PC-9 (cell line): ENCODE measurements at regions not wholly inside any gene's neighbourhood (a gene's known extent, or its start where the extent isn't known, plus 50 kb on each side); places are given as distances from the start of the nearest gene placed in this dataset.
A peak's percentile ranks its signal among the peaks of the same experiment; 100 is the strongest.

Experiments
- BruUV-seq: library from RNA; stranded (reverse); fragments of 400-500 nt; replicated peaks from 2 replicates; lab custom pipeline; 2021; lab: Mats Ljungman, UMichigan
- CTCF ChIA-PET: fragments of 300-600 bp; sonication (Branson Sonifier 250); formaldehyde crosslinking; loops from one replicate; lab custom pipeline; 2022; ENCODE audit warnings: antibody characterized with exemption; lab: Charles Lee
- POLR2A ChIA-PET: fragments of 300-600 bp; sonication (Branson Sonifier 250); formaldehyde crosslinking; loops from one replicate; lab custom pipeline; 2022; ENCODE audit warnings: antibody characterized with exemption; ENCODE audit not compliant: unreplicated experiment; lab: Charles Lee
- DNase-seq, 2 experiments: peaks; one replicate each; pipeline versions ENCODE4 v3.0.0 to v3.0.0-alpha.2; 2015 to 2022; ENCODE audit warnings: mixed read lengths in 1 of 2
- H2AFZ ChIP-seq: fragments of 200-600 bp; sonication (generic); 2 replicates; pipeline ENCODE4 v1.8.1; 2017; ENCODE audit warnings: antibody characterized with exemption
- H3F3A ChIP-seq: fragments of 200-600 bp; sonication (generic); 2 replicates; pipeline ENCODE4 v1.8.1; 2017; ENCODE audit warnings: antibody characterized with exemption, mild to moderate bottlenecking, low read depth; ENCODE audit not compliant: insufficient read depth
- H3K27ac ChIP-seq: fragments of 200-600 bp; sonication (generic); 2 replicates; pipeline ENCODE4 v1.6.1; 2016; ENCODE audit warnings: mixed run types
- H3K27me3 ChIP-seq: fragments of 200-600 bp; sonication (generic); 2 replicates; pipeline ENCODE4 v1.6.1; 2016; ENCODE audit warnings: low read depth, mixed run types; ENCODE audit not compliant: insufficient read depth
- H3K36me3 ChIP-seq: fragments of 200-600 bp; sonication (generic); 2 replicates; pipeline ENCODE4 v1.6.1; 2016; ENCODE audit warnings: low read depth, mixed run types
- H3K4me1 ChIP-seq: fragments of 200-600 bp; sonication (generic); replicated peaks from 2 replicates; pipeline ENCODE4 v1.6.1; 2016; ENCODE audit warnings: mixed run types; ENCODE audit not compliant: insufficient read depth
- H3K4me2 ChIP-seq: fragments of 200-600 bp; sonication (generic); 2 replicates; pipeline ENCODE4 v1.6.1; 2017; ENCODE audit warnings: mixed run types
- H3K4me3 ChIP-seq: fragments of 200-600 bp; sonication (generic); 2 replicates; pipeline ENCODE4 v1.6.1; 2016; ENCODE audit warnings: mixed run types
- H3K79me2 ChIP-seq: fragments of 200-600 bp; sonication (generic); 2 replicates; pipeline ENCODE4 v1.6.1; 2017; ENCODE audit warnings: low read depth, mixed run types
- H3K9me2 ChIP-seq: fragments of 200-600 bp; sonication (generic); 2 replicates; pipeline ENCODE4 v1.8.1; 2017; ENCODE audit warnings: mild to moderate bottlenecking; ENCODE audit not compliant: insufficient read depth
- H3K9me3 ChIP-seq: fragments of 200-600 bp; sonication (generic); 2 replicates; pipeline ENCODE4 v1.8.1; 2016; ENCODE audit warnings: low read depth; ENCODE audit not compliant: insufficient read depth
- H4K20me1 ChIP-seq: fragments of 200-600 bp; sonication (generic); 2 replicates; pipeline ENCODE4 v1.8.1; 2017; ENCODE audit not compliant: insufficient read depth
- EZH2 ChIP-seq: fragments of 200-600 bp; sonication (generic); IDR thresholded peaks from 2 replicates; pipeline ENCODE4 v1.8.0; 2017; ENCODE audit warnings: antibody characterized with exemption, low read depth
- intact Hi-C: fragments of 100-400 bp; cut with micrococcal nuclease; formaldehyde crosslinking; loops from one replicate; pipeline ENCODE4 v1.10.0; 2022; ENCODE audit not compliant: unreplicated experiment
- TF ChIP-seq, protein P1 (sequence below): fragments of 200-600 bp; sonication (generic); conservative IDR thresholded peaks from 2 replicates; pipeline ENCODE4 v1.6.1; 2017; ENCODE audit warnings: mixed run types, antibody characterized with exemption, mild to moderate bottlenecking, moderate library complexity

DNA sequence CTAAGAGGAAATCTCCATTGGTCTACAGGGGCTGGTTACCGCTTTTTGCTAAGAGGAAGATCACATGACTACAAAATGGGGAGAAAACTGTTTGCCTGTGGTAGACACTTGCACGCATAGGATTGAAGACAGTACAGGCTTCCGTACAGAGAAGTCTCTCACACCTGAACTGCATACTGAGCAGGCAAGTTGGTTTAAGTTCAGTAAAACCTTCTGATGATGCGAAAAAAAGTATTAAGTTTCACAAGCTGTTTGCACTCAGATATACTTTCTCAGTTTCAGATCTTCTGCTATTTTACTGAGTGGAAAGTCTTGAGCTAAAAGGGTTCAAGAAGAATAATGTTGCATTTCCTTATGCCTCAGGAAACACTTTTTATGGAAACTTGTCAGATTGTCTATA lies 292.2 kb upstream of the MC4R start:
- no peak for DNase-seq
- BruUV-seq: no TSS peak
- ChIA-PET CTCF (no interaction called here), POLR2A (no interaction called here)
- H3K79me2 ChIP-seq: no peaks in the 10 kb centered on the region
- H3K9me3 ChIP-seq: no peaks in the 10 kb centered on the region
- no peak for TF ChIP-seq EZH2
- TF ChIP-seq, protein P1, sequence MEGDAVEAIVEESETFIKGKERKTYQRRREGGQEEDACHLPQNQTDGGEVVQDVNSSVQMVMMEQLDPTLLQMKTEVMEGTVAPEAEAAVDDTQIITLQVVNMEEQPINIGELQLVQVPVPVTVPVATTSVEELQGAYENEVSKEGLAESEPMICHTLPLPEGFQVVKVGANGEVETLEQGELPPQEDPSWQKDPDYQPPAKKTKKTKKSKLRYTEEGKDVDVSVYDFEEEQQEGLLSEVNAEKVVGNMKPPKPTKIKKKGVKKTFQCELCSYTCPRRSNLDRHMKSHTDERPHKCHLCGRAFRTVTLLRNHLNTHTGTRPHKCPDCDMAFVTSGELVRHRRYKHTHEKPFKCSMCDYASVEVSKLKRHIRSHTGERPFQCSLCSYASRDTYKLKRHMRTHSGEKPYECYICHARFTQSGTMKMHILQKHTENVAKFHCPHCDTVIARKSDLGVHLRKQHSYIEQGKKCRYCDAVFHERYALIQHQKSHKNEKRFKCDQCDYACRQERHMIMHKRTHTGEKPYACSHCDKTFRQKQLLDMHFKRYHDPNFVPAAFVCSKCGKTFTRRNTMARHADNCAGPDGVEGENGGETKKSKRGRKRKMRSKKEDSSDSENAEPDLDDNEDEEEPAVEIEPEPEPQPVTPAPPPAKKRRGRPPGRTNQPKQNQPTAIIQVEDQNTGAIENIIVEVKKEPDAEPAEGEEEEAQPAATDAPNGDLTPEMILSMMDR: no peak
- H3K4me1 ChIP-seq: no peaks in the 10 kb centered on the region
- intact Hi-C loops: no loop called here
- H3K4me3 ChIP-seq: no peak overlapping the region
- no peaks in the 10 kb centered on the region for H3K27me3 ChIP-seq
- no peak overlapping the region for H2AFZ ChIP-seq
- H3F3A ChIP-seq: no peaks in the 10 kb centered on the region
- no peaks in the 10 kb centered on the region for H3K36me3 ChIP-seq
- no peak overlapping the region for H3K27ac ChIP-seq
- H3K4me2 ChIP-seq: no peak overlapping the region
- H3K9me2 ChIP-seq: no peaks in the 10 kb centered on the region
- no peaks in the 10 kb centered on the region for H4K20me1 ChIP-seq

DNA sequence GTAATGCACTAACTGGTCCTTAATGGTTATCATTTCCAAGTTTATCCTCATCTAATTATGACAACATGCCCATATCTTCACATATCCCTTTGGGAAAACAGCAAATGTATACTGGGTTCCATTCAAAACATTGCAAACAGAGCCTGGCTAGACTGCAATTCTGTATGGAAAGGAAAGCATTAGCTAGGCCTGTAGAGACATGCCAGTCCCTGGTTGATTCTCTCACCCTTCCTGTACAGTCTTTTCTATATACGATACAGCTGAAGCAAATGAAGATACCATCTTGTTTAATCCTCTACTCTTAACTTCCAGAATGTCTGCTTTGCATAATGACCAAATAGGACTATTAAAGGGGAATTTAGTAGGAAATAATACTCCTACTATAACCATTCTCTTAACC lies 294.4 kb upstream of the MC4R start:
- Histone ChIP-seq H3K79me2 (no peaks in the 10 kb centered on the region), H3K36me3 (no peaks in the 10 kb centered on the region), H3K4me2 (no peak overlapping the region), H3K9me2 (no peaks in the 10 kb centered on the region), H3K4me1 (no peaks in the 10 kb centered on the region), H3K27me3 (no peaks in the 10 kb centered on the region), H3F3A (no peaks in the 10 kb centered on the region), H4K20me1 (no peaks in the 10 kb centered on the region), H3K9me3 (no peaks in the 10 kb centered on the region), H3K27ac (no peak overlapping the region), H3K4me3 (no peak overlapping the region), H2AFZ (no peak overlapping the region)
- TF ChIP-seq, protein P1: no peak
- TF ChIP-seq EZH2: no peak
- intact Hi-C loops: no loop called here
- ChIA-PET POLR2A (no interaction called here), CTCF (no interaction called here)
- BruUV-seq: no TSS peak
- DNase-seq: no peak

DNA sequence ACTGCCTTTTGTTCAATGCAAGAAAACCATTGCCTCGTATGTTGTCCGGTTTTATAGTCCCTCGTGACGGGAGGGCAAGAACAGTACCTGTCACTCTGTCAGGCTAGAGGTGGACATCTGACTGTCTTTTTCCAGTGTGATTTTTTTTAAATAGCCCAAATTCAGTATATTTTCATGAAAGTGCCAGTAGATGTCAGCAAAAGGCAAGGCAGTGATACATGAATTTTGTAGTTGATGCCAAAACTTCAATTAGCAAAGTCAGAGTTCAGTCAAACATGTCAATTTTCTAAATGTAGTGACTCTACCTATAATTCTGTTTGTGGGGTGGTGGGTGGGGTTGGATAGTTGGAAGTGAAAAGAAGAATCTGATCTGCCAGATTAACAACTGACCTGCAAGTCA lies 296.0 kb upstream of the MC4R start:
- POLR2A ChIA-PET: no interaction called here
- CTCF ChIA-PET: interaction anchor here (0.6 kb wide), 1 partner anchor 1388 kb away, joined by 5 read pairs; no protein-coding TSS in a partner anchor
- H4K20me1 ChIP-seq: no peaks in the 10 kb centered on the region

More for the DNA sequence above, 296.0 kb upstream of the MC4R start:
- no peaks in the 10 kb centered on the region for H3K9me2 ChIP-seq
- no peaks in the 10 kb centered on the region for H3K9me3 ChIP-seq
- no TSS peak for BruUV-seq
- no peaks in the 10 kb centered on the region for H3K4me1 ChIP-seq
- intact Hi-C loops: no loop called here
- no peaks in the 10 kb centered on the region for H3K36me3 ChIP-seq
- H2AFZ ChIP-seq: no peak overlapping the region
- TF ChIP-seq, protein P1: 0 out of 2 replicates have a peak, but pooled peaks have one; percentile 19
- TF ChIP-seq EZH2: no peak
- H3K79me2 ChIP-seq: no peaks in the 10 kb centered on the region
- H3K27me3 ChIP-seq: no peaks in the 10 kb centered on the region
- H3K4me2 ChIP-seq: no peak overlapping the region
- no peak for DNase-seq
- H3K27ac ChIP-seq: no peak overlapping the region
- H3K4me3 ChIP-seq: no peak overlapping the region
- no peaks in the 10 kb centered on the region for H3F3A ChIP-seq
